GM18499 (cell line): ENCODE measurements at regions not wholly inside any gene's neighbourhood (a gene's known extent, or its start where the extent isn't known, plus 50 kb on each side); places are given as distances from the start of the nearest gene placed in this dataset.
A peak's percentile ranks its signal among the peaks of the same experiment; 100 is the strongest.
"Not testable (repeated sequence)": the region's sequence is repeated elsewhere in the genome, so short reads cannot be mapped to it uniquely, and the experiment has no call there.

Source experiments
- ATAC-seq: cut with Tn5 transposase; IDR thresholded peaks from one replicate; pipeline ENCODE4 v1.9.1; 2021; ENCODE audit warnings: moderate number of reproducible peaks; ENCODE audit not compliant: insufficient read depth, unreplicated experiment

GRCh38 chr9:106467865-106468164 lies 395.2 kb upstream of the ZNF462 start:
- ATAC-seq, result no peak

- ATAC-seq, result peak; percentile 76
Observed at GRCh38 chr9:106468431-106468830, 394.5 kb upstream of the ZNF462 start.

- ATAC-seq, result no peak
Observed at GRCh38 chr9:106478312-106478711, 384.7 kb upstream of the ZNF462 start.

DNA sequence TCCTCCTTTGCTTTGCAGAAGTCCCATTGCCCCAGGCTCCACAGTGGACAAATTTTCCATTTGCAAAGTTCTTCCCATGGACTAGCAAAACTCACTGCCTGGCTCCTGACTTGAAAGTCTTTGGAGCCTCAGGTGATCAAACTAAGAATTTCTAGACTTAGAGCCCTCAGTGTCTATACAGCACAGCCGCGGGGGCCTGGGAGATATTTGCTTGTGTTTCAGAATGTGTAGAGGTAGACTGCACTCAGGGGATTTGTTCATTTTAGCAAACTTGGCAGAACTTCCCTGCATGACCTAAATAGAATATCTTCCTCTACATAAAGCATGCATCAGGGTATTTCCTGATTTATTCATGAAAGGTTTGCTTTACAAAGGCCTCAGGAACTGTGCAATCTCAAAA lies 384.2 kb upstream of the ZNF462 start:
- ATAC-seq, result no peak

DNA sequence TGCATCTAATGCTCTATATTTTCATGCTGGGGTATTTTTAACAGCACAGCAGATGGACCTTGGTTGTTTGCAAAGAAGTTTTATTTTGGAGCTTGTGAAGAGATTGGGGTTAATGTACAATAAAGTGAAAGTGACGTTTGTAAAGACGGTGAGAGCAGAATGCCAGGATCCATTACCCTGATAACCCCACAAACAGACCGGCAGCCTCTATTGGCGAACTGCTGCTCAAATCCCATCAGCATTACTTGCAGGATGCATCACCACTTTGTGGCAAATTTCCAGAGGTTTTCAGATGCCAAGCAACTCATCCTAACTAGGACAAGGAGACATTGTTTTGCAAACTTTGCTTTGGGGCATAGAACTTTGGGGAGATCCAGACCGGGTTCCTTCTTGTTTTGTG lies 383.3 kb upstream of the ZNF462 start:
- no peak for ATAC-seq

GRCh38 chr9:106481013-106481609 lies 381.9 kb upstream of the ZNF462 start:
- no peak for ATAC-seq

DNA sequence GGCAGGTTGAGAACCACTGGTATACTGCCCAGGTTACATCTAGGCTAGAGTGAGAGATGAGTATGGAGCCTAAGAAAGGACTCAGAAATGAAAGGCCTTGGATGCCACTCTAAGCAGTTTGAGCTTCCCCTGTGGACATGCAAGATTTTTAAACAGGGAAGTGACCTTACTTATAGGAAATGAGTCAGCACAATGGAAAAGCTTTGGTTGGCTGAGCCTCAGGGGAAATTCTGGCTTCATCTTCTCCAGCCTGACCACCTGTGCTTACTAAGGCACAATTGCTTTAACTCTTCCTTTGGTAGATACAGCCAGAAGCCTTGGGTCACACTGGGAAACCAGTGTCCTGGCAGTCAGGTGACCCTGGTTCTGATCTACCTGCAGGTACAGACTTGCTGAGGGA lies 380.2 kb upstream of the ZNF462 start:
- ATAC-seq, result peak; percentile 47

GRCh38 chr9:106486685-106487084 lies 376.3 kb upstream of the ZNF462 start:
- no peak for ATAC-seq

DNA sequence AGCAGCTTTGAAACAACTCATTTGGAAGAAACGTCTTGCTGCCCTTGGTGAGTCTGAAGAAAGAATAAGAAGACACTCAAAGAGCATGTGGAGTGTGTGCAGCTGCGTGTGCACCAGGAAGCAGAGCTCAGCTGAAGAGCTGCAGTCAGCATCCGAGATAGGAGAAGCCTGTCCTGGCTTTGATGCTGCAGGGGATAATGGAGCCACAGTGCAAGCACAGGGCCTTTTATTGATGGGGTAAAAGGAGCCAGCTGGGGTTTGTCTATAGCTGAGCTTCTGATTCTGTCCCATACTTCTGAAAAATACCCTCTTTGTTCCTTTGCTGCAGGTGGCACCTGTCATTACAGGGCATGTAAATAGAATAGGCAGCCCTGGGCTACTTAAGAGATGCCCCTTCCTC lies 375.7 kb upstream of the ZNF462 start:
- ATAC-seq, result no peak

GRCh38 chr9:106492126-106492525 lies 370.8 kb upstream of the ZNF462 start:
- not testable (repeated sequence) for ATAC-seq

DNA sequence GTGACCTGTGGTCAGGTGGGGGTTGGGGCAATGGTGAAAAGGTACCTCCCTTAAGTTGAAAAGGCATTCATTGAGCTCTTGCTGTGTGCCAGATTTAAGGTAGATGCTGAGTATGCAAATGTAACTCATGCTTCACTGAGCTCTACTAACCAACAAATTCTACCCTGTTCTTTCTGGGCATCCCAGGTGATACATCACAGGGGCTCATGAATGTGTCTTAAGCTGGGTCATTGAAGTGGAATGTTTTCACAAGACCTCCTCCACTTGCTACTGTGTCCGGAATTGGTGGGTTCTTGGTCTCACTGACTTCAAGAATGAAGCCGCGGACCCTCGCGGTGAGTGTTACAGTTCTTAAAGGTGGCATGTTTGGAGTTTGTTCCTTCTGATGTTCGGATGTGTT lies 362.8 kb upstream of the ZNF462 start:
- no peak for ATAC-seq

GRCh38 chr9:106501210-106501609 lies 361.8 kb upstream of the ZNF462 start:
- ATAC-seq, result not testable (repeated sequence)

DNA sequence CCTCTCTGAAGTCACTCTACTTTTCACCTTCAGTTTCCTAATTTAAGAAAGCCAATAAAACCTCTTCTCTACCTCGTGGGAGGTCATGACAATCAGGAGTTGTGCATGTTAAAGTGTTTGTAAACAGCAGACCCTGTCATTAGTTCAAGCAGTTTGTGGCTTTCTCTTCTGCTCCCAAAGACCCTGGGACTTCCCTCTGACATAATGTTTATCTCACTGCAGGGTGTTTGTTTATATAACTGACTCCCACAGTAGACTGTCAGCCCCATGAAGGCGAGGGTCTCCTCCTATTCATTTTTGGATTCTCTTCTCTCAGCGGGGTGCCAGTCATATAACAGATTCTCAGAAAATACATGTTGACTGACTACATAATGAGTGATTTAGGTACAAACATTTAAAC lies 360.0 kb upstream of the ZNF462 start:
- no peak for ATAC-seq

- ATAC-seq, result peak; percentile 70
Observed at GRCh38 chr9:106503759-106504158, 359.2 kb upstream of the ZNF462 start.

GRCh38 chr9:106526716-106527204 lies 336.2 kb upstream of the ZNF462 start:
- no peak for ATAC-seq

DNA sequence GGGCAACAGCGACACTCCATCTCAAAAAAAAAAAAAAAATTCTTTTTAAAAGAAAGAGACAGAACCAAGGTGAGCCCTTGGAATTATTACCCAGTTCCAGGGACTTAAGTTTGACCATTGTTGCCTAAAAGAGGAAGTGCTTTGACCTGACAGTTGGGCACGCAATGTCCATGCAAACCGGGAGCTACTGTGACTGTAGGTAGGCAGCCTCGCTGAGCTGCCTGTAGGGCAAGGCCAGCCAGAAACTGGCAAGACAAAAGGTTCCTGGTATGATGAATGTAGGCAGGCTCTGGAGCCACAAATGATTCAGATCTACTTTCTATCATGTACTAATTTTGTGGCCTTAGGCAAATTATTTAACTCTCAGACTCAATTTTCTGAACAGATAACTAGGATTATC lies 334.8 kb upstream of the ZNF462 start:
- ATAC-seq, result no peak

GRCh38 chr9:106529616-106530015 lies 333.4 kb upstream of the ZNF462 start:
- ATAC-seq, result no peak

DNA sequence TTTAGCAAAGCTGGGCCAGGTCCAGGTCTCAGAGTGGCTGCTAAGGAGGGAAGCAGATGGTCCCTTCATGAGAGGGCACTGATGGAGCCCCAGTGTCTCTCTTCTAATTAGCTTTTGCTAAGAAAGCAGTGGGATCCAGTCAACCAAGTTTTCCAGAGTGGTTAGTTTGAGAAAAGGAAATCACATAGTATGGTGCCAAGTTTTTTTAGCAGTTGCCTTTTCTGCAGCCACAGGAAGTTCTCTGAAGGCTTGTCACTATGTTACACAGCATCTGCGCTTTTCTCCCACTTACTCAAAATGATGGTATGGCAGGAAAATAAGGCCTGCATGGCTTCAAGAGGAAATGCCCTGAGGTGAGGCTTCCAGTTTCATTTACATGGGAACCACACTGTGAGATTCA lies 331.5 kb upstream of the ZNF462 start:
- no peak for ATAC-seq

DNA sequence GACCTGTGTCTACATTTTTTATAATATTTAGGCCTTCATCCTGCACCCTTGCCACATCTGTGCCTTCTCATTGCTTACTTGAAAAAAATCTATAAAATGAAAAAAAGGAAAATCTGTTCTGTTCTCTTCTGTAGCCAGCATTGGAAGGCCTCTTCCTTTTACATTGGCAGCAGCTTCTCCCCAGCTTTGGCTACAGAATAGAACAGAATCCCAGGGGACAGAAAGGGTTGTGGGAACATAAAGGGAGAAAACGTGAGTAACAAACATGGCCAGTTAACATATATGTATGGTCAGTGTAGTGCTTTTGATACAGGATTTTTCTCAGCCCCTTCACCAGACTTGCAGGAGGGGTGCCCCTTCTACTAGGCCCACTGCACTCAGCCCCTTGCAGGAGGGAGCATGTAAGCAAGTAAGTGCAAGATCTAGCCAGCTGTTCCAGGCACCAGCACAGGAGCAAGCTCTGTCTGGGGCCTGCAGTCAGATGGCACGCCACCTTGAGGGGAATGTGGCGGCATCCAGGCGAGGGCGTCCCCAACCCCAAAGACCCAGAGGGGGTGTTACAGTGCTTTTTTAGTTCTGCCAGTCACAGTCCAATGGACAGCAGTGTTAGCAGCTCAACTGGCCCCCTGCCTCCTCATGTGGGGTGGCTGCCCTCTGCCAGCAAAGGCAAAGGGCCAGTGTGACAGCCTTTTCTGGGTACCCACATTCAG lies 330.5 kb upstream of the ZNF462 start:
- ATAC-seq, result no peak

DNA sequence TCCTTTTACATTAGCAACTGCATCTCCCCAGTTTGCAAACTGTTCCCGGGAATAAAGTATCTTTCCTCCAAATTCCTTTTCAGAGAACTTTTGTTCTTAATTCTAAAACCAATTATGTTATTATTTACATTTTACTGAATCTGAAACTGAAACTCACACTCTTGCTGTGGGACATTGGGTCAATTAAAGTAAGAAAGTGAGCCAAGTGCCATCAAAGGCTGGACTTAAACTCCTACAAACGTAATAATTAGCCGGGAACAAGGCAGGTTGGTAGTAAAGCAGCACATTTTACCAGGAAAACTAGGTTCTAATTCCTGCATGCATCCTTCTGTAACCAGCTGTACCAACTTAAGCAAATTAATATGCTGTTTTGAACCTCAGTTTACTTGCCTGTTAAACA lies 328.2 kb upstream of the ZNF462 start:
- no peak for ATAC-seq

DNA sequence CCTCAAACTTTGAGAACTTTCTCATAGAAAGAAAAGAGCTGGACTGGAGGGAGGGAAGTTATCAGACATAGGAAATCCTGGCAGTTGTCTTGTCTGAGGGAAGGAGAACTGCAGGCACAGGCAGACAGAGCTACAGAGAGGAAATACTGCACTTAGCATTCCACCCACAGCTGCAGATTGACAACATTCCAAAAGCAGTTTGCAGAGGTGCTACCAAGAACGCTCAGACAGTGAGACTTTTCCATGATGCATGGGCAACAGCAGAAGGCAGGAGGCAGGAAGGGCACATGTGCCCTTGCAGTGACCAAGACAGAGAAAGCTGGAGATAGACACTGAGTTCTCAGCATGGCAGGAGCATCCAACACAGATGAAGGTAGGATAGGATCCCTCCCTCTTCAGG lies 327.5 kb upstream of the ZNF462 start:
- ATAC-seq, result no peak

DNA sequence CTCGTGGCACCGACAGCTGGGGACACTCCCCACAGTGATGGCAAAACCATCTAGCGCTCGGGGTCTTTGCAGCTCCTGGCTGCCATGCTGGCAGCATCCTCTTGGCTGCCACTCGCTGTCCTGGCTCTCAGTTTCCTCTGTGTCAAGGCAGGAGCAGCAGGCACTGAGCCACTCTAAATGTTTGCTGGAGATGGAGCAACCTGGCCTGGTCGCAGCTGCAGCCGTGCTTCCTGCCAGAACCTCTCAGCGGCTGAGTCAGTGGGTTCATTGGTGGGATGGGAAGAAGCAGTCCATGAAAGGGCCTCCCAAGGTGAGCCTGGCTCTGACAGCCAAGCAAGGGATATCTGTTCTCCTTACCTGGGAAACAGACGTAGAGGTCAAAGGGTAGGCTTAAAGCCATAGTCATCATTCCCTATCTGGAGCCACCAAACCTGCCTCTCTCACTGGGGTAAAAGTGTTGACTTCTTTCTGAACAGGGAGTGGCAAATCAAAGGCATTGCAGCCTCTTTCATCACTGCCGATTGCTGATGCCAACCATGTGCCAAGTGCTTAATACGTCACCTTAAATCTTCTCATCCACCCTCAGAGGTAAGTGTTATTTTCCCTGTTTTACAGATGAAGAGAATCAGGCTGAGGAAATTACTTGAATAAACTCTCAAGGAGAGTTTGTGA lies 304.8 kb upstream of the ZNF462 start:
- ATAC-seq, result no peak
